BJ (cell line): ENCODE measurements at regions not wholly inside any gene's neighbourhood (a gene's known extent, or its start where the extent isn't known, plus 50 kb on each side); places are given as distances from the start of the nearest gene placed in this dataset.

ENCODE experiments used
- CTCF ChIA-PET: fragments of 350-600 bp; formaldehyde crosslinking; extraction: SDS; loops from one replicate; lab custom pipeline; 2021; ENCODE audit warnings: antibody characterized with exemption, inconsistent platforms; lab: Yijun Ruan, JAX
- POLR2A ChIA-PET: fragments of 300-600 bp; sonication (Branson Sonifier 250); formaldehyde crosslinking; extraction: SDS; loops from one replicate; lab custom pipeline; 2021; ENCODE audit warnings: antibody characterized with exemption; lab: Charles Lee
- DNase-seq: peaks from one replicate; pipeline ENCODE4 v3.0.0-alpha.2; 2011; ENCODE audit warnings: low read depth
- H3K27me3 ChIP-seq: 2 replicates; pipeline ENCODE4 v1.6.0; 2011; ENCODE audit warnings: low read length; ENCODE audit not compliant: control insufficient read depth, insufficient read depth
- H3K36me3 ChIP-seq: 2 replicates; pipeline ENCODE4 v1.5.1; 2011; ENCODE audit warnings: low read length; ENCODE audit not compliant: control insufficient read depth, insufficient read depth
- H3K4me3 ChIP-seq: 2 replicates; pipeline ENCODE4 v1.5.1; 2011; ENCODE audit warnings: low read depth, mild to moderate bottlenecking, control low read depth, low read length
- CTCF ChIP-seq: IDR thresholded peaks from 2 replicates; pipeline ENCODE4 v1.5.1; 2011; ENCODE audit warnings: low read depth, mild to moderate bottlenecking, control low read depth, inconsistent platforms, low read length, moderate library complexity; ENCODE audit not compliant: insufficient read depth

GRCh38 chr10:55820478-55820877 lies 540.6 kb downstream of the ZWINT start:
- no peak overlapping the region for H3K4me3 ChIP-seq
- no peaks in the 10 kb centered on the region for H3K27me3 ChIP-seq
- ChIA-PET POLR2A (no interaction called here), CTCF (no interaction called here)
- no peak for DNase-seq
- TF ChIP-seq CTCF, result no peak
- no peaks in the 10 kb centered on the region for H3K36me3 ChIP-seq

- POLR2A ChIA-PET, result no interaction called here
- no peaks in the 10 kb centered on the region for H3K27me3 ChIP-seq
- no peak for TF ChIP-seq CTCF
- H3K36me3 ChIP-seq, result no peaks in the 10 kb centered on the region
- DNase-seq, result no peak
- CTCF ChIA-PET, result no interaction called here
- H3K4me3 ChIP-seq, result no peak overlapping the region
These were observed 541.0 kb downstream of the ZWINT start for GRCh38 chr10:55820071-55820470.

- DNase-seq, result no peak
- ChIA-PET POLR2A (no interaction called here), CTCF (no interaction called here)
- Histone ChIP-seq H3K36me3 (no peaks in the 10 kb centered on the region), H3K27me3 (no peaks in the 10 kb centered on the region), H3K4me3 (no peak overlapping the region)
- no peak for TF ChIP-seq CTCF
These were observed 547.4 kb downstream of the ZWINT start for GRCh38 chr10:55813451-55814170.

- H3K4me3 ChIP-seq, result no peak overlapping the region
- TF ChIP-seq CTCF, result no peak
- H3K36me3 ChIP-seq, result no peaks in the 10 kb centered on the region
- POLR2A ChIA-PET, result no interaction called here
- no peak for DNase-seq
- H3K27me3 ChIP-seq, result no peaks in the 10 kb centered on the region
- CTCF ChIA-PET, result no interaction called here
These were observed 558.0 kb downstream of the ZWINT start for GRCh38 chr10:55803055-55803454.

- TF ChIP-seq CTCF, result no peak
- ChIA-PET POLR2A (no interaction called here), CTCF (no interaction called here)
- Histone ChIP-seq H3K36me3 (no peaks in the 10 kb centered on the region), H3K4me3 (no peak overlapping the region), H3K27me3 (no peaks in the 10 kb centered on the region)
- no peak for DNase-seq
These were observed 559.8 kb downstream of the ZWINT start for GRCh38 chr10:55801353-55801661.
